ENCODE measurements at regions not wholly inside any gene's neighbourhood (a gene's known extent, or its start where the extent isn't known, plus 50 kb on each side); places are given as distances from the start of the nearest gene placed in this dataset.

- TF ChIP-seq, protein P1, sequence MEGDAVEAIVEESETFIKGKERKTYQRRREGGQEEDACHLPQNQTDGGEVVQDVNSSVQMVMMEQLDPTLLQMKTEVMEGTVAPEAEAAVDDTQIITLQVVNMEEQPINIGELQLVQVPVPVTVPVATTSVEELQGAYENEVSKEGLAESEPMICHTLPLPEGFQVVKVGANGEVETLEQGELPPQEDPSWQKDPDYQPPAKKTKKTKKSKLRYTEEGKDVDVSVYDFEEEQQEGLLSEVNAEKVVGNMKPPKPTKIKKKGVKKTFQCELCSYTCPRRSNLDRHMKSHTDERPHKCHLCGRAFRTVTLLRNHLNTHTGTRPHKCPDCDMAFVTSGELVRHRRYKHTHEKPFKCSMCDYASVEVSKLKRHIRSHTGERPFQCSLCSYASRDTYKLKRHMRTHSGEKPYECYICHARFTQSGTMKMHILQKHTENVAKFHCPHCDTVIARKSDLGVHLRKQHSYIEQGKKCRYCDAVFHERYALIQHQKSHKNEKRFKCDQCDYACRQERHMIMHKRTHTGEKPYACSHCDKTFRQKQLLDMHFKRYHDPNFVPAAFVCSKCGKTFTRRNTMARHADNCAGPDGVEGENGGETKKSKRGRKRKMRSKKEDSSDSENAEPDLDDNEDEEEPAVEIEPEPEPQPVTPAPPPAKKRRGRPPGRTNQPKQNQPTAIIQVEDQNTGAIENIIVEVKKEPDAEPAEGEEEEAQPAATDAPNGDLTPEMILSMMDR (conservative IDR thresholded peaks at IDR 0.05; ENCODE audit: low read depth in 2 of 2), result no peak
- TF ChIP-seq POLR2AphosphoS5 (IDR thresholded peaks at IDR 0.05; ENCODE audit: low read depth) (no peak), STAT1 (IDR thresholded peaks at IDR 0.05; ENCODE audit: unreplicated experiment) (no peak), EZH2 (IDR thresholded peaks at IDR 0.05; ENCODE audit: low read depth, unreplicated experiment) (no peak), NANOG (IDR thresholded peaks at IDR 0.05; ENCODE audit: borderline replicate concordance) (no peak), ZNF331 (CRISPR knock-in tag; IDR thresholded peaks at IDR 0.05; ENCODE audit: low read depth) (no peak), ZNF114 (CRISPR knock-in tag; IDR thresholded peaks at IDR 0.05) (no peak), CREB1 (CRISPR knock-in tag; IDR thresholded peaks at IDR 0.05; ENCODE audit: low read depth) (no peak)
- TF ChIP-seq, protein P2, sequence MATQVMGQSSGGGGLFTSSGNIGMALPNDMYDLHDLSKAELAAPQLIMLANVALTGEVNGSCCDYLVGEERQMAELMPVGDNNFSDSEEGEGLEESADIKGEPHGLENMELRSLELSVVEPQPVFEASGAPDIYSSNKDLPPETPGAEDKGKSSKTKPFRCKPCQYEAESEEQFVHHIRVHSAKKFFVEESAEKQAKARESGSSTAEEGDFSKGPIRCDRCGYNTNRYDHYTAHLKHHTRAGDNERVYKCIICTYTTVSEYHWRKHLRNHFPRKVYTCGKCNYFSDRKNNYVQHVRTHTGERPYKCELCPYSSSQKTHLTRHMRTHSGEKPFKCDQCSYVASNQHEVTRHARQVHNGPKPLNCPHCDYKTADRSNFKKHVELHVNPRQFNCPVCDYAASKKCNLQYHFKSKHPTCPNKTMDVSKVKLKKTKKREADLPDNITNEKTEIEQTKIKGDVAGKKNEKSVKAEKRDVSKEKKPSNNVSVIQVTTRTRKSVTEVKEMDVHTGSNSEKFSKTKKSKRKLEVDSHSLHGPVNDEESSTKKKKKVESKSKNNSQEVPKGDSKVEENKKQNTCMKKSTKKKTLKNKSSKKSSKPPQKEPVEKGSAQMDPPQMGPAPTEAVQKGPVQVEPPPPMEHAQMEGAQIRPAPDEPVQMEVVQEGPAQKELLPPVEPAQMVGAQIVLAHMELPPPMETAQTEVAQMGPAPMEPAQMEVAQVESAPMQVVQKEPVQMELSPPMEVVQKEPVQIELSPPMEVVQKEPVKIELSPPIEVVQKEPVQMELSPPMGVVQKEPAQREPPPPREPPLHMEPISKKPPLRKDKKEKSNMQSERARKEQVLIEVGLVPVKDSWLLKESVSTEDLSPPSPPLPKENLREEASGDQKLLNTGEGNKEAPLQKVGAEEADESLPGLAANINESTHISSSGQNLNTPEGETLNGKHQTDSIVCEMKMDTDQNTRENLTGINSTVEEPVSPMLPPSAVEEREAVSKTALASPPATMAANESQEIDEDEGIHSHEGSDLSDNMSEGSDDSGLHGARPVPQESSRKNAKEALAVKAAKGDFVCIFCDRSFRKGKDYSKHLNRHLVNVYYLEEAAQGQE (IDR thresholded peaks at IDR 0.05; ENCODE audit: unreplicated experiment), result no peak
Observed at GRCh38 chr16:6888531-6888930, 444.1 kb upstream of the RBFOX1 start.
